MCF 10A (cell line): ENCODE measurements at regions not wholly inside any gene's neighbourhood (a gene's known extent, or its start where the extent isn't known, plus 50 kb on each side); places are given as distances from the start of the nearest gene placed in this dataset.

Experiments used
- BruUV-seq: library from RNA; stranded (reverse); fragments of 400-500 nt; replicated peaks from 2 replicates; lab custom pipeline; 2021; lab: Mats Ljungman, UMichigan
- CTCF ChIA-PET: fragments of 300-600 bp; sonication (Branson Sonifier 250); formaldehyde crosslinking; extraction: SDS; loops from one replicate; lab custom pipeline; 2021; ENCODE audit warnings: antibody characterized with exemption, inconsistent platforms; lab: Yijun Ruan, JAX
- POLR2A ChIA-PET: fragments of 300-600, 350-650 bp; sonication (Branson Sonifier 250); formaldehyde crosslinking; extraction: SDS; loops from one replicate; lab custom pipeline; 2020; ENCODE audit warnings: antibody characterized with exemption, inconsistent platforms; lab: Yijun Ruan, JAX
- DNase-seq: peaks from one replicate; pipeline ENCODE4 v3.0.0-alpha.2; 2018; ENCODE audit not compliant: unreplicated experiment
- H3K27ac Mint-ChIP-seq: one replicate; pipeline ENCODE4 v1.8.0; 2022; ENCODE audit warnings: mild to moderate bottlenecking, low read depth, mixed read lengths; ENCODE audit not compliant: unreplicated experiment
- H3K27me3 Mint-ChIP-seq: one replicate; pipeline ENCODE4 v1.8.0; 2022; ENCODE audit warnings: mixed read lengths; ENCODE audit not compliant: insufficient read depth, unreplicated experiment
- H3K36me3 Mint-ChIP-seq: one replicate; pipeline ENCODE4 v1.8.0; 2022; ENCODE audit warnings: mild to moderate bottlenecking, moderate library complexity, mixed read lengths; ENCODE audit not compliant: insufficient read depth, unreplicated experiment
- H3K4me1 Mint-ChIP-seq: one replicate; pipeline ENCODE4 v1.8.0; 2022; ENCODE audit warnings: mixed read lengths; ENCODE audit not compliant: insufficient read depth, unreplicated experiment
- H3K4me3 Mint-ChIP-seq: one replicate; pipeline ENCODE4 v1.8.0; 2022; ENCODE audit warnings: mild to moderate bottlenecking, moderate library complexity, mixed read lengths; ENCODE audit not compliant: unreplicated experiment
- H3K9me3 Mint-ChIP-seq: one replicate; pipeline ENCODE4 v1.8.0; 2022; ENCODE audit warnings: mixed read lengths; ENCODE audit not compliant: unreplicated experiment
- intact Hi-C: fragments of 100-400 bp; cut with micrococcal nuclease; formaldehyde crosslinking; loops from 2 replicates; pipeline ENCODE4 v1.14.1; 2022
- TF ChIP-seq, protein P1 (sequence below): fragments of 200-600 bp; IDR thresholded peaks from one replicate; pipeline ENCODE4 v1.8.0; 2022; ENCODE audit warnings: antibody characterized with exemption, mild to moderate bottlenecking; ENCODE audit not compliant: unreplicated experiment

DNA sequence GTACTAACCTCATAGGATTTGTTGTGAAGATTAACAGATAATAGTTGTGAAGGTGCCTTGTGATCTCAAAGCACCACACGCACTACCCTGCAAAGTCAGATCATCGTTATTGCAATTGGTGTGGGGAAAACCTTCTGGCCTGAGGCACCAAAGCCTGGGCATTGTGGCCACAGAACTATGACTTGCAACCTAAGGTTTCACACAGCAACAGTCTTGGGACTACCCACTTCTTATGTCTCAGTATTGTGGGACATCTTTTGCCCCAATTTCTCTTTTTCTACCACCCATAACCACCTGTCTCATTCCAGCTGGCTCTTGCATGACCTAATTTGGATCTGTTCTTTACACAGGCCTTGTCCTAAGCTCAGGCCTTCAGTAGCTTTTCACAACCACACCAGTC lies 247.8 kb upstream of the NR4A3 start:
- peaks cover 11% of the 10 kb centered on the region for H3K27me3 Mint-ChIP-seq
- no peaks in the 10 kb centered on the region for H3K9me3 Mint-ChIP-seq
- H3K36me3 Mint-ChIP-seq: no peaks in the 10 kb centered on the region
- intact Hi-C loops: no loop called here
- H3K4me1 Mint-ChIP-seq: no peaks in the 10 kb centered on the region
- TF ChIP-seq, protein P1, sequence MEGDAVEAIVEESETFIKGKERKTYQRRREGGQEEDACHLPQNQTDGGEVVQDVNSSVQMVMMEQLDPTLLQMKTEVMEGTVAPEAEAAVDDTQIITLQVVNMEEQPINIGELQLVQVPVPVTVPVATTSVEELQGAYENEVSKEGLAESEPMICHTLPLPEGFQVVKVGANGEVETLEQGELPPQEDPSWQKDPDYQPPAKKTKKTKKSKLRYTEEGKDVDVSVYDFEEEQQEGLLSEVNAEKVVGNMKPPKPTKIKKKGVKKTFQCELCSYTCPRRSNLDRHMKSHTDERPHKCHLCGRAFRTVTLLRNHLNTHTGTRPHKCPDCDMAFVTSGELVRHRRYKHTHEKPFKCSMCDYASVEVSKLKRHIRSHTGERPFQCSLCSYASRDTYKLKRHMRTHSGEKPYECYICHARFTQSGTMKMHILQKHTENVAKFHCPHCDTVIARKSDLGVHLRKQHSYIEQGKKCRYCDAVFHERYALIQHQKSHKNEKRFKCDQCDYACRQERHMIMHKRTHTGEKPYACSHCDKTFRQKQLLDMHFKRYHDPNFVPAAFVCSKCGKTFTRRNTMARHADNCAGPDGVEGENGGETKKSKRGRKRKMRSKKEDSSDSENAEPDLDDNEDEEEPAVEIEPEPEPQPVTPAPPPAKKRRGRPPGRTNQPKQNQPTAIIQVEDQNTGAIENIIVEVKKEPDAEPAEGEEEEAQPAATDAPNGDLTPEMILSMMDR: no peak
- ChIA-PET CTCF (interaction anchor here (0.7 to 1.3 kb wide), 3 partner anchors 10 to 25 kb away, joined by 3 read pairs; no protein-coding TSS in a partner anchor), POLR2A (no interaction called here)
- DNase-seq: no peak
- no peak overlapping the region for H3K4me3 Mint-ChIP-seq
- BruUV-seq: no TSS peak
- no peak overlapping the region for H3K27ac Mint-ChIP-seq

DNA sequence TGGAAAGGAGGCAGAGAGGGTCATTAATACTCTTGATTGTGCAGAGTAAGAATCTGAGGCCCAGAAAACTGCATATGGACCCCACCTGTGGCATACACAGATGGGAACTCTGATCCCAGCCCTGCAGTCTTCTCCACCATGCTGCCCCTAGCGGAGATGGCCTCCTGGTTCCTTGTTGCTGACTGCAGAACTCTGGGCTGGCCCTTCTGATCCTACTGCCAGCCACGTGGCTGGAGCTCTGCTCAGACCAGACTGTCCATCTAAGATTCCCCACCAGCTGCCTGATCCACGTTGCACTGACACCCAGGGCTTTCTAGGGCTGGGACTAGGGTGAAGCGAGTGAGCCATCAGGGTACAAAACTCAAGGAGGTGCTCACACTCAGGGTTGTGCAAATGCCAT lies 245.7 kb upstream of the NR4A3 start:
- Mint-ChIP-seq H3K27ac (no peak overlapping the region), H3K4me3 (no peak overlapping the region), H3K27me3 (no peaks in the 10 kb centered on the region), H3K4me1 (no peaks in the 10 kb centered on the region), H3K36me3 (no peaks in the 10 kb centered on the region), H3K9me3 (no peaks in the 10 kb centered on the region)
- POLR2A ChIA-PET: no interaction called here
- BruUV-seq: no TSS peak
- intact Hi-C loops: no loop called here
- TF ChIP-seq, protein P1: no peak
- no peak for DNase-seq
- CTCF ChIA-PET: no interaction called here

DNA sequence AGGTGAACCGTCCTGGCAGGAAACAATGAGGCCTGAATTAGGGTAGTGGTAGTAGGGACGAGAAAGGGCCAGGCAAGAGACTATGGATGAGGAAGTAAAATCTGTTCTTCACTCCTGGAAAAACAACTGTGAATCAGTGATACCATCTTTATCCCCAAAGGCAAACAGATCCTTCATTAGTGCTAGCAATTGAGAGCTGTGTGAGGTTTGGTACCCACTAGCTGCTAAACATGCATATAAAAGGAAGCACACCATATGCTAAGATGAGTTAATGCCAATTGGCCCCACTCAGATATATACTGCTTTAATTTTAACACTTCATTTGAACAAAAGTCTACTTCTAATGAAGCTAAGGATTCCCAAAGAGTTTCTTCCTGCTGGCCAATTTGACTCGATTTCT lies 244.8 kb upstream of the NR4A3 start:
- no peak overlapping the region for H3K27ac Mint-ChIP-seq
- H3K9me3 Mint-ChIP-seq: no peaks in the 10 kb centered on the region
- no TSS peak for BruUV-seq
- H3K36me3 Mint-ChIP-seq: no peaks in the 10 kb centered on the region
- no peaks in the 10 kb centered on the region for H3K27me3 Mint-ChIP-seq
- intact Hi-C loops: no loop called here
- POLR2A ChIA-PET: no interaction called here
- no peak overlapping the region for H3K4me3 Mint-ChIP-seq
- no peaks in the 10 kb centered on the region for H3K4me1 Mint-ChIP-seq
- no peak for DNase-seq
- TF ChIP-seq, protein P1: no peak
- CTCF ChIA-PET: interaction anchor here (0.6 to 1.7 kb wide), 3 partner anchors 13 to 277 kb away, joined by 3 to 5 read pairs (median 4); no protein-coding TSS in a partner anchor

DNA sequence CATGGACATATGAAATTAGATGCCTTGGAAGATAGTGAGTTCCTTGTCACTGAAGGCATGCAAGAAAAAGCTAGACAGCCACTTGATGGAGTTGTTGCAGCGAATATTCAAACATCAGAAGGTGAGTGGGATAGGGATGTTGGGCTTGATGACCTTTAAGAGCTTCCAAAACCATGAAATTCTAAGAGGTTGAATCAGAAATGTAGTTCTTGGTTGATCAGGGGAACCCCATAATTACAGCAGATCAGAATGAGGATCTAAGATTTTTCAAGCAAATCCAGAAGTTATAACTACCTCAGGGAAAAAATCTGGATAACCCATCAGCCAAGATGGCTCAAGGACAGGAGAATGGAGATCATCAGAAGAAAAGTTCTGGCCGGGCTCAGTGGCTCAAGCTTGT lies 244.3 kb upstream of the NR4A3 start:
- ChIA-PET POLR2A (interaction anchor here (0.6 kb wide), 1 partner anchor 155 kb away, joined by 3 read pairs; no protein-coding TSS in a partner anchor), CTCF (interaction anchor here (0.5 to 1.7 kb wide), 7 partner anchors 9 to 277 kb away, joined by 3 to 5 read pairs (median 3); no protein-coding TSS in a partner anchor)
- no peaks in the 10 kb centered on the region for H3K36me3 Mint-ChIP-seq
- no peaks in the 10 kb centered on the region for H3K9me3 Mint-ChIP-seq
- no TSS peak for BruUV-seq
- H3K4me1 Mint-ChIP-seq: no peaks in the 10 kb centered on the region
- TF ChIP-seq, protein P1: no peak
- H3K4me3 Mint-ChIP-seq: no peak overlapping the region
- no peaks in the 10 kb centered on the region for H3K27me3 Mint-ChIP-seq
- intact Hi-C loops: no loop called here
- no peak for DNase-seq
- no peak overlapping the region for H3K27ac Mint-ChIP-seq
